Sigmoid colon (tissue), 4 donors: ENCODE measurements at regions not wholly inside any gene's neighbourhood (a gene's known extent, or its start where the extent isn't known, plus 50 kb on each side); places are given as distances from the start of the nearest gene placed in this dataset.

Experiments
- EP300 ChIP-seq, 4 donors: sonication (generic); formaldehyde crosslinking; IDR thresholded peaks; one replicate each; pipeline ENCODE4 v1.6.1; 2017; ENCODE audit warnings: antibody characterized with exemption in 4 of 4
- POLR2A ChIP-seq, 2 donors: fragments of 450-650 bp; IDR thresholded peaks; one replicate each; pipeline ENCODE4 v1.6.1; 2016; ENCODE audit warnings: antibody characterized with exemption in 2 of 2, mild to moderate bottlenecking in 2 of 2, moderate library complexity in 2 of 2
- POLR2AphosphoS5 ChIP-seq, 4 donors: sonication (generic); formaldehyde crosslinking; IDR thresholded peaks; one replicate each; pipeline ENCODE4 v1.6.1; 2017; ENCODE audit warnings: antibody characterized with exemption in 4 of 4
- TF ChIP-seq, protein P1 (sequence below), 4 experiments: fragments of 450-650 bp in 3 of 4; fragments of 200-600 bp in 1 of 4; IDR thresholded peaks; one replicate each; pipeline ENCODE4 v1.5.1; 2016 to 2019; ENCODE audit warnings: antibody characterized with exemption in 4 of 4, mild to moderate bottlenecking in 3 of 4, moderate library complexity in 2 of 4

DNA sequence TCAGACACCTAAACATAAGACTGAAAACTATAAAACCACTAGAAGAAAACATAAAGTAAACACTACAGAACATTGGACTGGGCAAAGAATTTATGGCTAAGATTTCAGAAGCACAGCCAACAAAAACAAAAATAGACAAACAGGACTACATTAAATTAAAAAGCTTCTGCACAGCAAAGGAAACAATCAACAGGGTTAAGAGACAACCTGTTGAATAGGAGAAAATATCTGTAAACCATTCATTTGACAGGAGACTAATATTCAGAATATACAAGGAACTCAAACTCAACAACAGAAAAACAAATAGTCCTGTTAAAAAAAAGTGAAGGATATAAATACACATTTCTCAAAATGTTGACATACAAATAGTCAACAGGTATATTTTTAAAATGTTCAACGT lies 106.7 kb upstream of the FANCL start:
- TF ChIP-seq, protein P1, sequence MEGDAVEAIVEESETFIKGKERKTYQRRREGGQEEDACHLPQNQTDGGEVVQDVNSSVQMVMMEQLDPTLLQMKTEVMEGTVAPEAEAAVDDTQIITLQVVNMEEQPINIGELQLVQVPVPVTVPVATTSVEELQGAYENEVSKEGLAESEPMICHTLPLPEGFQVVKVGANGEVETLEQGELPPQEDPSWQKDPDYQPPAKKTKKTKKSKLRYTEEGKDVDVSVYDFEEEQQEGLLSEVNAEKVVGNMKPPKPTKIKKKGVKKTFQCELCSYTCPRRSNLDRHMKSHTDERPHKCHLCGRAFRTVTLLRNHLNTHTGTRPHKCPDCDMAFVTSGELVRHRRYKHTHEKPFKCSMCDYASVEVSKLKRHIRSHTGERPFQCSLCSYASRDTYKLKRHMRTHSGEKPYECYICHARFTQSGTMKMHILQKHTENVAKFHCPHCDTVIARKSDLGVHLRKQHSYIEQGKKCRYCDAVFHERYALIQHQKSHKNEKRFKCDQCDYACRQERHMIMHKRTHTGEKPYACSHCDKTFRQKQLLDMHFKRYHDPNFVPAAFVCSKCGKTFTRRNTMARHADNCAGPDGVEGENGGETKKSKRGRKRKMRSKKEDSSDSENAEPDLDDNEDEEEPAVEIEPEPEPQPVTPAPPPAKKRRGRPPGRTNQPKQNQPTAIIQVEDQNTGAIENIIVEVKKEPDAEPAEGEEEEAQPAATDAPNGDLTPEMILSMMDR (IDR thresholded peaks at IDR 0.05) = no peak
- TF ChIP-seq POLR2AphosphoS5 (IDR thresholded peaks at IDR 0.05) = no peak
- no peak for TF ChIP-seq EP300 (IDR thresholded peaks at IDR 0.05)
- TF ChIP-seq POLR2A (IDR thresholded peaks at IDR 0.05) = no peak
